ENCODE measurements at regions not wholly inside any gene's neighbourhood (a gene's known extent, or its start where the extent isn't known, plus 50 kb on each side); places are given as distances from the start of the nearest gene placed in this dataset.

DNA sequence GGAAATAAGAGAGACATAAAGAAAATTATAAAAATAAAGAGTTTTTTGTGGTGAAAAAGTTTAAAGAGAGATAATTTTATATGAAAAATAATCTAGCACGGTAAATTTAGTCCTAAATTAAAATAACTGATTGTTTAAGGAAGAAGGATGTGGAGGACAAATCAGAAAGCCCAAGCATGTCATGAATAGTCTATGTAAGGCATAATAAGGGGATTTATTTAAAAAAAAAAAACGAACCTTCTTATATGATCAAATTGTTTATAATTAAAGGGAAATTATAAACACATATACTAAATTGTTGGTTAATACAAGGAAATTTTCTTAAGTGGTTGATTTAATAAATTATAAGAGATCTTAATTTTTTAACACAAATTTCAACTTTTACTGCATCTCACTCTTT is 551.8 kb upstream of the TYRP1 start:
- Histone ChIP-seq H3K4me3 (no peak overlapping the region), H2AFZ (no peak overlapping the region), H3F3A (ENCODE audit: insufficient read depth) (no peaks in the 10 kb centered on the region), H3K79me2 (ENCODE audit: insufficient read depth) (no peaks in the 10 kb centered on the region), H4K20me1 (ENCODE audit: insufficient read depth) (no peaks in the 10 kb centered on the region), H3K9me2 (ENCODE audit: insufficient read depth) (no peaks in the 10 kb centered on the region), H3K36me3 (ENCODE audit: low read depth) (no peaks in the 10 kb centered on the region), H3K4me1 (ENCODE audit: insufficient read depth) (no peaks in the 10 kb centered on the region), H3K9me3 (ENCODE audit: low read depth) (peaks cover 9% of the 10 kb centered on the region), H3K9ac (no peak overlapping the region), H3K27ac (no peak overlapping the region), H3K4me2 (ENCODE audit: unreplicated experiment) (no peak overlapping the region), H3K27me3 (replicated peaks; ENCODE audit: insufficient read depth) (no peaks in the 10 kb centered on the region)
- 2 to 6% methylated on average over 2 of the region's 2 CpGs for WGBS, 2 experiments (ENCODE audit: low coverage in 1 of 2, low lambda C conversion rate in 2 of 2, missing lambda C conversion rate in 2 of 2)
- in situ Hi-C loops (cut with MboI), result loop anchor here (25.0 kb wide), 1 partner anchor 96 kb away; no protein-coding TSS in a partner anchor
- TF ChIP-seq EZH2phosphoT487 (IDR thresholded peaks at IDR 0.05; ENCODE audit: insufficient read depth, low read depth), result no peak
- TF ChIP-seq EZH2 (IDR thresholded peaks at IDR 0.05; ENCODE audit: insufficient read depth, poor library complexity, severe bottlenecking), result no peak
- DNase-seq, result no peak

GRCh38 chr9:12155401-12156134 is 537.6 kb upstream of the TYRP1 start:
- in situ Hi-C loops (cut with MboI), result no loop called here
- no peak for DNase-seq
- Histone ChIP-seq H3K9ac (no peak overlapping the region), H2AFZ (no peak overlapping the region), H3K36me3 (ENCODE audit: low read depth) (no peaks in the 10 kb centered on the region), H3K4me2 (ENCODE audit: unreplicated experiment) (no peak overlapping the region), H3K27me3 (replicated peaks; ENCODE audit: insufficient read depth) (no peaks in the 10 kb centered on the region), H3K9me3 (ENCODE audit: low read depth) (no peaks in the 10 kb centered on the region), H3F3A (ENCODE audit: insufficient read depth) (no peaks in the 10 kb centered on the region), H3K27ac (no peak overlapping the region), H3K79me2 (ENCODE audit: insufficient read depth) (no peaks in the 10 kb centered on the region), H3K4me3 (no peak overlapping the region), H3K4me1 (ENCODE audit: insufficient read depth) (no peaks in the 10 kb centered on the region), H4K20me1 (ENCODE audit: insufficient read depth) (no peaks in the 10 kb centered on the region), H3K9me2 (ENCODE audit: insufficient read depth) (no peaks in the 10 kb centered on the region)
- TF ChIP-seq EZH2phosphoT487 (IDR thresholded peaks at IDR 0.05; ENCODE audit: insufficient read depth, low read depth), result no peak
- 13 to 15% methylated on average over 4 of the region's 4 CpGs for WGBS, 2 experiments (ENCODE audit: low coverage in 1 of 2, low lambda C conversion rate in 2 of 2, missing lambda C conversion rate in 2 of 2)

DNA sequence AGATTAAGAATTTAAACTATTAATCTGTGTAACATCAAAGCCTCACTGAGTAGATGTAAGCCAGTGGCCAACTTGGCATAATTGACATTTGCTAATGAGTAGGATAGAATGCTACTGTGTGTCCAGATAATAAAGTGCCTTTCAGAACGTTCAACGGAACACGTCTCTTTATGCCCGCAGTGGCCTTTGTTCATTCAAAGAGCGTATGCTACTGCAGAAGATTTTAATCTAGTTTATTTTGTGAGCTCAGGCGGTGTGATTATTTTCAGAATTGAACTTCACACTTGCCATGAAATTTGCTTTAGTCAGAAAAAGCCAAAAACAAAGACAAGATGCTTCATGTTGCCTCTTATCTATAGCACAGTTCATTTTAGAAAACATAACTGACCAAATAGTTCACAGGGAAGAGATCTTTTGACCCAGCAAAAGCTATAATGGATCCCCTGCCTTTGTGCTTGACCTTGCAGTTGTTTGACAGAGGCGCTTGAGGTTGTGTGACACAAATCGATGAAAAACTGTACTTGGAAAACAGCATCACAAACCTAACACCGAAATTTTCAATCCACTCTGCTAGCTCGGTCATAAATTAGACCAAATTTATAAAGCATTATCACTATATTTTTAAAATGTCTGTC is 530.9 kb upstream of the TYRP1 start:
- H3K4me3 ChIP-seq, result no peak overlapping the region
- H2AFZ ChIP-seq, result no peak overlapping the region
- H3K9me2 ChIP-seq (ENCODE audit: insufficient read depth), result no peaks in the 10 kb centered on the region
- H3K4me2 ChIP-seq (ENCODE audit: unreplicated experiment), result no peak overlapping the region
- TF ChIP-seq EZH2phosphoT487 (IDR thresholded peaks at IDR 0.05; ENCODE audit: insufficient read depth, low read depth) (no peak), EZH2 (IDR thresholded peaks at IDR 0.05; ENCODE audit: insufficient read depth, poor library complexity, severe bottlenecking) (no peak)
- H3K4me1 ChIP-seq (ENCODE audit: insufficient read depth), result no peaks in the 10 kb centered on the region
- no peaks in the 10 kb centered on the region for H3K79me2 ChIP-seq (ENCODE audit: insufficient read depth)
- DNase-seq, result no peak
- in situ Hi-C loops (cut with MboI), result no loop called here
- H3K9ac ChIP-seq, result no peak overlapping the region
- no peaks in the 10 kb centered on the region for H3K27me3 ChIP-seq (replicated peaks; ENCODE audit: insufficient read depth)
- no peak overlapping the region for H3K27ac ChIP-seq
- H3K36me3 ChIP-seq (ENCODE audit: low read depth), result no peaks in the 10 kb centered on the region
- WGBS, 2 experiments (ENCODE audit: low coverage in 1 of 2, low lambda C conversion rate in 2 of 2, missing lambda C conversion rate in 2 of 2), result 55 to 56% methylated on average over 10 of the region's 10 CpGs
- H4K20me1 ChIP-seq (ENCODE audit: insufficient read depth), result no peaks in the 10 kb centered on the region
- no peaks in the 10 kb centered on the region for H3K9me3 ChIP-seq (ENCODE audit: low read depth)
- H3F3A ChIP-seq (ENCODE audit: insufficient read depth), result no peaks in the 10 kb centered on the region

- no peaks in the 10 kb centered on the region for H4K20me1 ChIP-seq (ENCODE audit: insufficient read depth)
- H3K36me3 ChIP-seq (ENCODE audit: low read depth), result no peaks in the 10 kb centered on the region
- H3K4me1 ChIP-seq (ENCODE audit: insufficient read depth), result no peaks in the 10 kb centered on the region
- no peak overlapping the region for H3K27ac ChIP-seq
- H3K9me2 ChIP-seq (ENCODE audit: insufficient read depth), result no peaks in the 10 kb centered on the region
- no peaks in the 10 kb centered on the region for H3F3A ChIP-seq (ENCODE audit: insufficient read depth)
- 17 to 26% methylated on average over 3 of the region's 3 CpGs for WGBS, 2 experiments (ENCODE audit: low coverage in 1 of 2, low lambda C conversion rate in 2 of 2, missing lambda C conversion rate in 2 of 2)
- no peak overlapping the region for H3K9ac ChIP-seq
- H3K4me3 ChIP-seq, result no peak overlapping the region
- H3K79me2 ChIP-seq (ENCODE audit: insufficient read depth), result no peaks in the 10 kb centered on the region
- no peaks in the 10 kb centered on the region for H3K9me3 ChIP-seq (ENCODE audit: low read depth)
- no peak for DNase-seq
- in situ Hi-C loops (cut with MboI), result no loop called here
- H3K27me3 ChIP-seq (replicated peaks; ENCODE audit: insufficient read depth), result no peaks in the 10 kb centered on the region
- H3K4me2 ChIP-seq (ENCODE audit: unreplicated experiment), result no peak overlapping the region
- TF ChIP-seq EZH2 (IDR thresholded peaks at IDR 0.05; ENCODE audit: insufficient read depth, poor library complexity, severe bottlenecking) (no peak), EZH2phosphoT487 (IDR thresholded peaks at IDR 0.05; ENCODE audit: insufficient read depth, low read depth) (no peak)
- no peak overlapping the region for H2AFZ ChIP-seq
Measured at GRCh38 chr9:12163723-12164458, 529.3 kb upstream of the TYRP1 start.

All from GM23248 (cell line).